SJSA1 (cell line): ENCODE measurements at regions not wholly inside any gene's neighbourhood (a gene's known extent, or its start where the extent isn't known, plus 50 kb on each side); places are given as distances from the start of the nearest gene placed in this dataset.

Experiments
- DNase-seq, 2 experiments: peaks; one replicate each; pipeline ENCODE4 v3.0.0-alpha.2; 2015 to 2020; ENCODE audit warnings: low spot score in 2 of 2, low read depth in 1 of 2
- H3K27ac ChIP-seq: fragments of 250-450 bp; sonication (Bioruptor Pico); 2 replicates; pipeline ENCODE4 v1.5.1; 2020; ENCODE audit warnings: mild to moderate bottlenecking, moderate library complexity
- H3K27me3 ChIP-seq: fragments of 250-450 bp; sonication (Bioruptor Pico); replicated peaks from 2 replicates; pipeline ENCODE4 v1.5.1; 2020; ENCODE audit warnings: mild to moderate bottlenecking, moderate library complexity
- H3K36me3 ChIP-seq: fragments of 250-450 bp; sonication (Bioruptor Pico); 2 replicates; pipeline ENCODE4 v1.5.1; 2020; ENCODE audit warnings: mild to moderate bottlenecking
- H3K4me1 ChIP-seq: fragments of 250-450 bp; sonication (Bioruptor Pico); replicated peaks from 2 replicates; pipeline ENCODE4 v1.6.1; 2021; ENCODE audit warnings: mild to moderate bottlenecking
- H3K4me3 ChIP-seq: fragments of 250-450 bp; sonication (Bioruptor Pico); 2 replicates; pipeline ENCODE4 v1.5.1; 2020; ENCODE audit warnings: mild to moderate bottlenecking
- H3K9me3 ChIP-seq: fragments of 250-450 bp; sonication (Bioruptor Pico); replicated peaks from 2 replicates; pipeline ENCODE4 v1.5.1; 2020; ENCODE audit warnings: mild to moderate bottlenecking

- Histone ChIP-seq H3K27me3 (no peaks in the 10 kb centered on the region), H3K36me3 (no peaks in the 10 kb centered on the region), H3K4me3 (no peak overlapping the region), H3K4me1 (peaks cover 19% of the 10 kb centered on the region), H3K27ac (peak overlapping the region; percentile 70), H3K9me3 (no peaks in the 10 kb centered on the region)
- DNase-seq, result peak; percentile 83 to 94
Observed at GRCh38 chr3:177478170-177478867, 281.0 kb upstream of the TBL1XR1 start.

GRCh38 chr3:177479630-177480029 is 282.3 kb upstream of the TBL1XR1 start:
- H3K36me3 ChIP-seq, result no peaks in the 10 kb centered on the region
- H3K9me3 ChIP-seq, result no peaks in the 10 kb centered on the region
- H3K27me3 ChIP-seq, result no peaks in the 10 kb centered on the region
- H3K4me1 ChIP-seq, result peaks cover 24% of the 10 kb centered on the region
- no peak overlapping the region for H3K4me3 ChIP-seq
- DNase-seq, result no peak
- H3K27ac ChIP-seq, result no peak overlapping the region

- Histone ChIP-seq H3K36me3 (no peaks in the 10 kb centered on the region), H3K27me3 (no peaks in the 10 kb centered on the region), H3K4me1 (peaks cover 24% of the 10 kb centered on the region), H3K27ac (no peak overlapping the region), H3K9me3 (no peaks in the 10 kb centered on the region), H3K4me3 (no peak overlapping the region)
- no peak for DNase-seq
Observed at GRCh38 chr3:177481329-177481728, 284.0 kb upstream of the TBL1XR1 start.

GRCh38 chr3:177482048-177482691 is 284.9 kb upstream of the TBL1XR1 start:
- Histone ChIP-seq H3K27ac (no peak overlapping the region), H3K4me3 (no peak overlapping the region), H3K9me3 (no peaks in the 10 kb centered on the region), H3K27me3 (no peaks in the 10 kb centered on the region), H3K36me3 (no peaks in the 10 kb centered on the region), H3K4me1 (peaks cover 24% of the 10 kb centered on the region)
- DNase-seq, result no peak

- Histone ChIP-seq H3K27me3 (no peaks in the 10 kb centered on the region), H3K36me3 (no peaks in the 10 kb centered on the region), H3K4me3 (no peak overlapping the region), H3K9me3 (no peaks in the 10 kb centered on the region), H3K4me1 (peaks cover 13% of the 10 kb centered on the region), H3K27ac (no peak overlapping the region)
- no peak for DNase-seq
Observed at GRCh38 chr3:177483182-177483967, 286.1 kb upstream of the TBL1XR1 start.

- no peaks in the 10 kb centered on the region for H3K27me3 ChIP-seq
- no peaks in the 10 kb centered on the region for H3K9me3 ChIP-seq
- H3K36me3 ChIP-seq, result no peaks in the 10 kb centered on the region
- peaks cover 8% of the 10 kb centered on the region for H3K4me1 ChIP-seq
- DNase-seq, result no peak
- no peak overlapping the region for H3K4me3 ChIP-seq
- no peak overlapping the region for H3K27ac ChIP-seq
Observed at GRCh38 chr3:177484206-177484605, 286.9 kb upstream of the TBL1XR1 start.

- Histone ChIP-seq H3K36me3 (no peaks in the 10 kb centered on the region), H3K27ac (no peak overlapping the region), H3K4me3 (no peak overlapping the region), H3K4me1 (peaks cover 5% of the 10 kb centered on the region; the same call in 1 of the 2 replicates), H3K9me3 (no peaks in the 10 kb centered on the region), H3K27me3 (no peaks in the 10 kb centered on the region)
- DNase-seq, result no peak
Observed at GRCh38 chr3:177484926-177485325, 287.6 kb upstream of the TBL1XR1 start.

- no peak for DNase-seq
Observed at GRCh38 chr3:177487635-177488186, 290.4 kb upstream of the TBL1XR1 start.

GRCh38 chr3:177488740-177489139 is 291.5 kb upstream of the TBL1XR1 start:
- Histone ChIP-seq H3K4me1 (peaks cover 5% of the 10 kb centered on the region; the same call in 1 of the 2 replicates), H3K4me3 (no peak overlapping the region), H3K36me3 (no peaks in the 10 kb centered on the region), H3K27ac (no peak overlapping the region), H3K9me3 (no peaks in the 10 kb centered on the region), H3K27me3 (no peaks in the 10 kb centered on the region)
- DNase-seq, result no peak

More at GRCh38 chr3:177487635-177488186, 290.4 kb upstream of the TBL1XR1 start:
- Histone ChIP-seq H3K9me3 (no peaks in the 10 kb centered on the region), H3K27me3 (no peaks in the 10 kb centered on the region), H3K36me3 (no peaks in the 10 kb centered on the region), H3K4me3 (no peak overlapping the region), H3K27ac (no peak overlapping the region), H3K4me1 (peaks cover 5% of the 10 kb centered on the region; the same call in 1 of the 2 replicates)

- no peak for DNase-seq
- H3K4me3 ChIP-seq, result no peak overlapping the region
- H3K27ac ChIP-seq, result no peak overlapping the region
- H3K36me3 ChIP-seq, result no peaks in the 10 kb centered on the region
- no peaks in the 10 kb centered on the region for H3K9me3 ChIP-seq
- H3K4me1 ChIP-seq, result no peaks in the 10 kb centered on the region
- no peaks in the 10 kb centered on the region for H3K27me3 ChIP-seq
Observed at GRCh38 chr3:177490626-177491025, 293.3 kb upstream of the TBL1XR1 start.

- H3K4me3 ChIP-seq, result no peak overlapping the region
- H3K9me3 ChIP-seq, result no peaks in the 10 kb centered on the region
- no peak overlapping the region for H3K27ac ChIP-seq
- no peaks in the 10 kb centered on the region for H3K27me3 ChIP-seq
- no peaks in the 10 kb centered on the region for H3K4me1 ChIP-seq
- H3K36me3 ChIP-seq, result no peaks in the 10 kb centered on the region
- DNase-seq, result no peak
Observed at GRCh38 chr3:177491296-177492032, 294.2 kb upstream of the TBL1XR1 start.

- no peaks in the 10 kb centered on the region for H3K27me3 ChIP-seq
- H3K36me3 ChIP-seq, result no peaks in the 10 kb centered on the region
Observed at GRCh38 chr3:177493091-177493490, 295.8 kb upstream of the TBL1XR1 start.

GRCh38 chr3:177494216-177494615 is 296.9 kb upstream of the TBL1XR1 start:
- Histone ChIP-seq H3K27ac (no peak overlapping the region), H3K27me3 (no peaks in the 10 kb centered on the region), H3K9me3 (no peaks in the 10 kb centered on the region), H3K4me1 (no peaks in the 10 kb centered on the region), H3K36me3 (no peaks in the 10 kb centered on the region), H3K4me3 (no peak overlapping the region)
- DNase-seq, result no peak

More at GRCh38 chr3:177493091-177493490, 295.8 kb upstream of the TBL1XR1 start:
- no peak for DNase-seq
- H3K4me1 ChIP-seq, result no peaks in the 10 kb centered on the region
- no peak overlapping the region for H3K27ac ChIP-seq
- no peak overlapping the region for H3K4me3 ChIP-seq
- no peaks in the 10 kb centered on the region for H3K9me3 ChIP-seq
